Stimulated activated CD4-positive, alpha-beta T cell treated with anti-CD3 and anti-CD28 coated beads, Interleukin-1b, Interleukin-23, amount 100 ng/mL, for 4 hours (primary cell): ENCODE measurements at regions not wholly inside any gene's neighbourhood (a gene's known extent, or its start where the extent isn't known, plus 50 kb on each side); places are given as distances from the start of the nearest gene placed in this dataset.
"Not testable (repeated sequence)": the region's sequence is repeated elsewhere in the genome, so short reads cannot be mapped to it uniquely, and the experiment has no call there.

Source experiments
- DNase-seq, 2 donors: peaks; one replicate each; pipeline ENCODE4 v3.0.0-alpha.2; 2020; ENCODE audit warnings: low read depth in 2 of 2

- no peak for DNase-seq
Observed at GRCh38 chr18:47412924-47413323, 161.5 kb upstream of the SKOR2 start.

- DNase-seq: no peak
Observed at GRCh38 chr18:47411159-47411558, 159.7 kb upstream of the SKOR2 start.

- DNase-seq: no peak
Observed at GRCh38 chr18:47410139-47410538, 158.7 kb upstream of the SKOR2 start.

GRCh38 chr18:47409519-47409918 lies 158.1 kb upstream of the SKOR2 start:
- DNase-seq: no peak

- DNase-seq: no peak
Observed at GRCh38 chr18:47407736-47408135, 156.3 kb upstream of the SKOR2 start.

GRCh38 chr18:47404845-47405244 lies 153.4 kb upstream of the SKOR2 start:
- no peak for DNase-seq

GRCh38 chr18:47403949-47404348 lies 152.5 kb upstream of the SKOR2 start:
- no peak for DNase-seq

- DNase-seq: no peak
Observed at GRCh38 chr18:47403317-47403716, 151.9 kb upstream of the SKOR2 start.

GRCh38 chr18:47399475-47399874 lies 148.0 kb upstream of the SKOR2 start:
- no peak for DNase-seq

GRCh38 chr18:47397671-47398319 lies 146.3 kb upstream of the SKOR2 start:
- DNase-seq: no peak

- DNase-seq: no peak
Observed at GRCh38 chr18:47391665-47392064, 140.2 kb upstream of the SKOR2 start.

- DNase-seq: no peak
Observed at GRCh38 chr18:47390410-47391024, 139.1 kb upstream of the SKOR2 start.

GRCh38 chr18:47389210-47389609 lies 137.8 kb upstream of the SKOR2 start:
- no peak for DNase-seq

GRCh38 chr18:47387864-47388263 lies 136.4 kb upstream of the SKOR2 start:
- DNase-seq: no peak

- DNase-seq: no peak
Observed at GRCh38 chr18:47383729-47384128, 132.3 kb upstream of the SKOR2 start.

GRCh38 chr18:47381975-47382570 lies 130.6 kb upstream of the SKOR2 start:
- no peak for DNase-seq

GRCh38 chr18:47380153-47380552 lies 128.7 kb upstream of the SKOR2 start:
- no peak for DNase-seq

- DNase-seq: no peak
Observed at GRCh38 chr18:47373465-47373864, 122.0 kb upstream of the SKOR2 start.

GRCh38 chr18:47370052-47370451 lies 118.6 kb upstream of the SKOR2 start:
- no peak for DNase-seq

GRCh38 chr18:47354061-47354460 lies 102.6 kb upstream of the SKOR2 start:
- not testable (repeated sequence) for DNase-seq

GRCh38 chr18:47346016-47346415 lies 94.6 kb upstream of the SKOR2 start:
- no peak for DNase-seq

- no peak for DNase-seq
Observed at GRCh38 chr18:47345291-47345690, 93.8 kb upstream of the SKOR2 start.

- DNase-seq: no peak
Observed at GRCh38 chr18:47343291-47343690, 91.8 kb upstream of the SKOR2 start.
